GM19023 (cell line): ENCODE measurements at regions not wholly inside any gene's neighbourhood (a gene's known extent, or its start where the extent isn't known, plus 50 kb on each side); places are given as distances from the start of the nearest gene placed in this dataset.
A peak's percentile ranks its signal among the peaks of the same experiment; 100 is the strongest.

Experiments used
- ATAC-seq: cut with Tn5 transposase; IDR thresholded peaks from one replicate; pipeline ENCODE4 v1.9.1; 2021; ENCODE audit warnings: mild to moderate bottlenecking, moderate library complexity; ENCODE audit not compliant: unreplicated experiment

DNA sequence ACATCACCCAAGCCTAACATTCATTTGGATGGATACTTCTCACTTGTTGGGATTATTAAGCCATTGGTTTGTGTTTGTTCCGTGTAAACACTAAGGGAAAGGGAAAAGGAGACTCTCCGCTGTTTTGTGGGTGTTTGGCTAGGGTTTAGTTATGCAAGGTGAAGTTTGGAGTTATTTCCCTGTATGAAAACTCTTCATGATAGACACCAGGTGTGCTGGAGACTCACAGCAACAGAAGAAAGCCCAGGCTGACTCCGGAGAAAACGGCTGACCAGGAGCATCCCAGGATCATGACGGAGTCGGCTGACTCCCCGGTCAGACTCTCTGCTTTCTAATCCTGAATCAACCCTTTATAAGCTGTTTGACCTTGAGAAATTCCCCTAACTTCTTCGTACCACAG, 94.1 kb upstream of the KLF6 start:
- ATAC-seq: no peak

DNA sequence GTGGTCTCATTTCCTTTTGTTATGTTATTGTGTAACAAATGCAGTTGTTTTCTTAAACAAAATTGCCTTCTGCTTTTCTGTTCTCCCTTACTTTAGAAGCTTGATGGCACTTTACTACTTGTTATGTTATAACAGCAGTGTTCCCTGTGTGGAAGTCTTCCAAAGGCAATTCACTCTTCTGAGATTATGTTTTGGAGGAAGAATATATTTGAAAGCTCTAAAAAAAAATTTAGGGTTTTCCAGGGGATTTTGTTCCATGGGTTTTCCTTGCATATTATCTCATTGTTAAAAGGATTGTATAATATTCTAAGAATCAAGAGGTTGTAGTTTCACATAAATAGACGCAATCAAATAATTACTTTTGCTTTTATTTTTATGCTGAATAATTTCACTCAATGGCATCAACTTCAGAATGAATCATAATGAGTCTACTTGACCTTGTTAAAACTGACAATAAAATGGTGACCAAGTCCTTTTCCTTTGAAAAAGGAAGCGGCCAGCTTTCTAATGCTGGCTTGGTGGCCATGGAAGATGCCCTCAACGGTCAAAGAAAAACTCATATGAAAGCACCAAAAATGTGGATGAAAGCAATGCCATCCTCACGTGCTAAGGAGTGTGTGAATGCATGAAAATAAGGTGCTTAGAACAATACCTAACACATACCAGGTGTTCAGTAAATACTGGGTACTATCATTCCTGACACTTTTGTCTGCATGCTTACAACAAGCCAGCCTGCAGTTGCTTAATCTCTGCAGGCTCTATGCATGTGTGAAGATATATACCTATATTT, 92.4 kb upstream of the KLF6 start:
- ATAC-seq: no peak

DNA sequence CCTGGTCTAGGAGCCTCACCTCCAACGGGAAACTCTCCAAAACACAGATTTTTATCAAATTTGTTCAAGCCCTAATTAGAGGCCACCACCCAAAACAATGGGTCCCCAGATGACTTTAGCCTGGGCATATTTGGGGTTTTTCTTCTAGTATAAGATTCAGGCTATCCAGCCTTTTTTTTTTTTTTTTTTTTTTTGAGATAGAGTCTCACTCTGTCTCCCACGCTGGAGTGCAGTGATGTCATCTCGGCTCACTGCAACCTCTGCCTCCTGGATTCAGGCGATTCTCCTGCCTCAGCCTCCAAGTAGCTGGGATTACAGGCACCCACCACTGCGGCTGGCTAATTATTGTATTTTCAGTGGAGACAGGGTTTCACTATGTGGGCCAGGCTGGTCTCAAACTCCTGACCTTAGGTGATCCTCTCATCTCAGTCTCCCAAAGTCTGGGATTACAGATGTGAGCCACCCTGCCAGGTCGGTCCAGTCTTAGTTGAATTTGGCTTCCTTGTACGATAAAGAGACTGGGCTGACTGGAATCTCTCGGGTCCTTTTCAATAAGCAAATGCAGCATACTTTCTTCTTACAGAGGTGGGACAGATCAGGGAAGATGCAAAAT, 91.4 kb upstream of the KLF6 start:
- ATAC-seq: no peak

DNA sequence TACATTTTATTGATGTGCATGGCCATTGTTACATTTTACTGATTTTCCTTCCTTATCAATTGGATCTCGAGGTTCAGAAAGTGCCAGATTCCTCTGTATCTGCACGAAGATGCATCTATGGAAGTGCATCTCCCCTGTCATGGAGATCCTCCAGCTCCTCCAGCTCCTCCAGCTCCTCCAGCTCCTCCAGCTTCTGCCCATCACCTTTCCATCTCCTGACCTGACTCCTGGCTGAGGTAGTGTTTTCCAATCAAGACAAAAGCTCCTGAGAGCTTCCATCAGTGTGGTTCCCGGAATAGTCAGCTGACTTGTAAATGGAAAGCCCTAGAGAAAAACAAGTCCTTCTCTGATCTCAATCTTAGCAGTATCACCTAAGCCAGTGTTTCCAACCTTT, 90.8 kb upstream of the KLF6 start:
- ATAC-seq: no peak

DNA sequence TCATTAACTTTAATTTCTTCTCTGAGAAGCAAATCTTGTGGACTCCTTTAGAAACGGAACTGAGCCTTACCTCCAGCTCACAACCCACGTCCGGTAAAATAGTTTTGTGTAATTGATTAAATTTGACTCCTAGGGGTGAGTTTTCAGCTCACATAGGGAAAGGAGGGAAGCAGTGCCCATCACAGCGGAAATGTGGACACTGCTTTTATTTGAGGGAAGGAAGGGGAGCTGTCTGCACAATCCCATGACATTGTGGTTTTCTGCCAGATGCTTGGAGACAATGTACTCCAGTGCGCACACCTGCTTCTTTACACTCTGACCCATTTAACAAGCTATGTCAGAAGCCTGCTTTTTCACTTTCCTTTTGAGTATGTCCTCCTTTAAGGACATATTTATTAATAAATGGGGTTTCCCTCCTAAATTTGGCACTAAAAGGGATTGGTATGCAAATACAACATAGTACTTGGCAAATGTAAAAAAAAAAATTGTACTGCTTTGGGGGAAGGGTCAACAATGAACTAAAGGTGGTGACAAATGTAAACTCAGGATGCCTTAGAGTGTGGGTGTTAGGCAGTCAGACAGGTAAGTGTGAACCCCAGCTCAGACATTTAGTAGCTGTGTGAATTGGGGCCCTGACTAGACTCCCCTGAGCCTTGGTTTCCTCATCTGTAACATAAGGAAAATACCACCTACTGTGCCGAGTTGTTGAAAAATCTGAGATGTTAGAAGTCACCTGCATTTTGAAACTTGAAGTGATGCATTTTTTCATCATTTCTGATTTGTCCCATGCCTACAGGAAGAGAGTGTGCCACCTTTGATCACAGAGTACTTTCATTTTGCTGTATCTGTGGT, 90.2 kb upstream of the KLF6 start:
- peak; percentile 67 for ATAC-seq

DNA sequence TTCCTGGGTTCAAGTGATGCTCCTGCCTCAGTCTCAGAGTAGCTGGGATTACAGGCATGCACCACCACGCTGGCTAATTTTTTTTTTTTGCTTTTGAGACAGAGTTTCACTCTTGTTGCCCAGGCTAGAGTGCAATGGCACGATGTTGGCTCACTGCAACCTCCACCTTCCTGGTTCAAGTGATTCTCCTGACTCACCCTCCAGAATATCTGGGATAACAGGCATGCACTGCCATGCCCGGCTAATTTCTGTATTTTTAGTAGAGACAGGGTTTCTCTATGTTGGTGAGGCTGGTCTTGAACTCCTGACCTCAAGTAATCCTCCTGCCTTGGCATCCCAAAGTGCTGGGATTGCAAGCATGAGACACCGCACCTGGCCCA, 89.6 kb upstream of the KLF6 start:
- peak; percentile 2 for ATAC-seq

DNA sequence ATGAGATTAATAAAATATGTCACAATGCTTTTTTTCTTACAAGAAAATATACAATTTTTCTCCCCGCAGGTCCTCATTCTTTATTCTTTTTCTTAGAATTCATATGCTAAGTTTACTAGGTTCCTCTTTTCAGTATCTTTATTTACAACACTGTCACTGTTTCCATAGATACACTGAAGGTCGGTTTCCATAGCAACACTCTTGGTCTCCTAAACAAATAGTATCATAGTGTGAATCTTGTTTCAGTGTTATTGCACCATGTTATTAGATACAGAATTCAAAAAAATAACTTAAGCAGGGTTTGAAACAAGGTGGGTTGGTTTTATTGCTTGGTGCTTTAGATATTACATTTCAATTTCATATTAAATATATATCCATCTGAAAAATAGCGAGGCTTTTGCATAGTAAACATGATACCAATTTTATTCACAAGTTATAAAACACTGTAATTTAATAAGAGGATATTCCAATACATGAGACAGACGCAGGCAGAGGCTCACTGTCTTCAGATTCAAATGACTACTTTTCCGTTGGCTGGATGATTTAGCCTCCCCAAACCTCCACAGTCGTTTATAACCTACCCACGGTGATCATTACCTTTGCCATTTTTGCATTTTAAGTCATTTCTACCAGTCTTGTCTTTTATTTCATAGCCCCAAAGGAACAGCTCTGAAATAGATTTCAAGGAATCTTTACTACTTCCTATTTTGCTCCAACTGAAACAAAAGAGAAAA, 88.9 kb upstream of the KLF6 start:
- ATAC-seq: peak; percentile 44

DNA sequence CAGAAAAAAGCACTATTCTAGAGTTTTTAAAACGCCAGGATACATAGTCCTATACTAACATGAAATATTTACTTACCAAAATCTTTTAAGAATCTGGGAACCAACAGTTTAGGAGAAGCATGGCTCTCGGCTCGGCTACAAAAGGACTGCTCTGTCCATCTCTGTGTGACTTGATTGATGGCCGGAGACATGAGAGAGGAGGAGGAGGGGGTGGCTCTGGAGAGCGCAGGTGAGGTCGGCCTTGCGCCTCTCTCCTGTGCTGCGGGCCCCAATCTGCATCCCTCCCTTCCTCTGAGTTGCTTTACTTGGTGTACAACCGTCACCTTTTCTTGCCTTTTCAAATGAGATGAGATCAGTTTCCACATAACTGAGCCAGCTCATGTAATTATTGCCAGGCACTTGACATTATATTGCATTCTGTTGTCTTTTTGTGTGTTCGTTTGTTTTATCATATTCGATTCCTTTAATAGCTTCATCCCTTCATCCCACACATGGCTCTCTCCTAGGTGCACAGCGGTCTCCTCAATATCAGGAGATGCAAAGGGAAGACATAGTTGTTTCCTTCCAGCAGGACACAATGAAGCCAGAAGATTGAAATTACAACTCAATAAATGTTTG, 87.8 kb upstream of the KLF6 start:
- ATAC-seq: no peak

DNA sequence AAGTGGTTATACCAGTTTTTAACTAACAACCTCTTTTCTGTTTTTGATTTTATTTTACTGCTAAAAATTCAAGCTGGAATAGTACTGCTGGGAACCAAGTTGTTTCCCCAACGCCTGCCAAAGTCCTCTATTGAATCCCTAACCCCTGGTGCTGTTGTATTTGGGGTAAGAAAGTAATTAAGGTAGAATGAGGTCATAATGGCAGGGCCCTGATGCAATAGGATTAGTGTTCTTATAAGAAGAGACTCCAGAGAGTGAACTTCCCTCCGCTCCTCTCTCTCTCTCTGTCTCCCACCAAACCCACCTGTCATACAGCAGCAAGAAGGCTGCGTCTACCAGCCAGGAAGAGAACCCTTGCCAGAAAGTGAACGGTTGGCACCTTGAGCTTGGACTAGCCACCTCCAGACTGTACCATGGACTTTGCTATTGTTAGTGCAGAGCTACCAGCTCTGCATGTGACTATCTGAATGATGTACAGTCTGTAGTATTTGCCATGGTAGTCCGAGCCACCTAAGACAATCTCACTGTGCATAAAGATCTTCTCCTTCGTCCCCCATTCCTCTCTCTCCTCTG, 86.5 kb upstream of the KLF6 start:
- no peak for ATAC-seq

DNA sequence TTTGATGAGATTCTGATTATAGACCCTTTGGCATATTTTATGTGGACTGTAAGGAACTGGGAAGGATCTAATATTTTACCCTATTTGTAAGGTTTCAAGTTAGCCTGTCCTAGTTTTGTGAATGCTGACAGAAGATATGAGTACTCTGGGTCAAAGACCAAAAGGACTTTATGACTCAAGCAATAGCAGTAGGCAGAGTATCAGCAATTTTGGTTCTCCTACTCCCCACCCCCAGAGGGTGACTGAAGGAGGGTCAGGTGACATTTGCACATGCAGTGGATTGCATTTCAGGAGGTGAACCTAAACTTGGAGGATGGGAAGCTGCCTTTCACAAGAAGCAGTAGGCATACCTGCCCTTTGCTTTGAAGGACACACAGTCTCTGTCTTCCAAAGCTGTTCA, 84.0 kb upstream of the KLF6 start:
- ATAC-seq: peak; percentile 43

DNA sequence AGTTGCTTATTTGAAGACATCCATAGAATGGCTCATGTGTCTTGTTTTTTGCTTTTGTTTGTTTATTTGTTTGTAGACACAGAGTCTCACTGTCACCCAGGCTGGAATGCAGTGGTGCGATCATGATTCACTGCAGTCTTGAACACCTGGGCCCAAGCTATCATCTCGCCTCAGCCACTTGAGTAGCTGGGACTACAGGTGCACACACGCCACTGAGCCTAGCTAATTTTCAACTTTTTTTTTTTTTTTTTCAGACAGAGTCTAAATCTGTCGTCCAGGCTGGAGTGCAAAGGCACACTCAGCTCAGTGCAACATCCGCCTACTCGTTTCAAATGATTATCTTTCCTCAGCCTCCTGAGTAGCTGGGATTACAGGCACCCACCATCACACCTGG, 83.3 kb upstream of the KLF6 start:
- peak; percentile 46 for ATAC-seq

DNA sequence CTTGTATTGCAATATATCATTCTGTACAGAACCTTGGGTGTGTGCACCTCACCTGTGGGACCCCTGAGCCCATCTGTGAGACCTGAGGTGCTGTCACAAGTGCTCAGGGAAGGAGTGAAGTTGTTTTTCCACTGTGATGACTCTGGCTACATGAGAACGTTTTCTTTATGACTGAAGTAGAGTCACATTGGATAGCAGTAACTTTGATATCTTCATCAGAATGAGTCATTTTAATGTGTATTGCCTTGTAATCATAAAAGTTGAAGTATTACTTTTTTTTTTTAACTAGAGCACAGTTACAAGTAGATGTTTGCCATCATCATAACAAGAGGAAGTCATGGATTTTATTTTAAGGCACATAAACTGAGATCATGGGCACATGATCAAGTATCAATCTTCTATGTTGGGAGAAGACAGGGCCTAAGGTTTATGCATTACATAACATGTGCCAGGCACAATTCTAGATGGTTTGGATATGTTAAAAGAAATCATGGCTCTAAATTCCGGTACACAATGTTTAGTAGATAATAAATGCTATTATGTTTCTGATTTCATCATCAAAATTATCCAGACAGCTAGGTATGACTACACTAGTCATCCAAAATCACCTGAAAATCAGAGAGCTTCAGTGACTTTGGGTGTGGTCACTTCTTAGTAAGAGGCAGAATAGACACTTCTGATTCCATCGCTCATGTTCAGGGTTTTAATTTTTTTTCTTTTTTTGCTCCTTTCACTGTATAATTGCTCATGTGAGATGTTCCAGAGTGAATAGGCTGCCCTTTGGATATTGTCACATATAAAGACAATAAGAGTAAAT, 82.7 kb upstream of the KLF6 start:
- ATAC-seq: no peak

DNA sequence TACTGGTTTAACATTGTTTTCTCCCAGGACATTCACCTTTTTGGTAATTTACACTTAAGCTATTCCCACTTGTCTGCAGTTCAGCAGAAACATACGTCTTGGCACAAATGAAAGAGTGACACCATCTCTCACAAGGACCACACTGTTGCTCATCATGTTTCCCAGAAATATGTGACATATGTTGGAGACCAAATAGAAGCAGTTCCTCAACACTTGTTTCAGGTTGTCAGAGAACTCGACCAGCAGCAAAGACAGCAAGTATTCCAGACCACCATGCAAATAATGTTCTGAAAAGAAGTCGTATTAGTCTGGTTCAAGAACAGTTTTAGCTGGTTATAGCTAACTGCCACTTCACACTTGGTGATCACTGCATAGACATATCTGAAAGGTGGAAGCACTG, 81.3 kb upstream of the KLF6 start:
- no peak for ATAC-seq

DNA sequence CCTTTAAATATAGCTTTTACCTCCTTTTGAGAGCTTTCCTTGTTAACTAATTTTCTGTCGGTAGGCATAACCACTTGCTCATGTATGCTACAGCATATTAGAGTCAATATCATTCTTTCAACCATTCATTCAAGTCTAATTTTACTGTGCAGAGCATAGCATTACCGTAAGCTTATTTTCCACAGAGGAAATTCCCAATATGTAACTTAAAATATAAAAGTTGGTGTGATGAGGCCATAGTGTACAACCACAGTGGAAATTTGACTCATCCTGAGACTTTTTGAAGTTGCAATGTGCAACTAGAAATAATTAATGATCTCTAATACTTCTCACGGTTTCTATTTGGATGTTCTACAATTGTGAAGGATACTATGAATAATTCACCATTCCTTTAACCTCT, 80.6 kb upstream of the KLF6 start:
- ATAC-seq: no peak

DNA sequence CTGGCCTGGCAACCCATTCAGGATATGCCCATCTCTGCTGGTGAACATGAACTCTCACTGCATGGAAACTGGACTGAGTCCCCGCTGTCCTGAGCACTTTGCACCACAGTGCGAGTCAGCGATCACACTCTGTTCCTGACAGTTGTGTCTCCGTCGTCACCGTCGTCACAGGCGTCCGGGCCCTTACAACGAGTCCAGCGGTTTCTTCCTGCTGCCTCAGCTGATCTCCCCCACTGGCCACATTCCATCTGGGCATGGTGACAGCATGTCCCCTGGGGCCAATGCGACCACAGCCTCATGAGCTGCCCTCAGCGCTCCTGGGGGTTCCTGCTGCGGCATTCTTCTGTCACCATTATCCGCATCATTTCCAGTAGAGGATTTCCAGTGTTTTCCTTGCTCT, 76.8 kb upstream of the KLF6 start:
- no peak for ATAC-seq

DNA sequence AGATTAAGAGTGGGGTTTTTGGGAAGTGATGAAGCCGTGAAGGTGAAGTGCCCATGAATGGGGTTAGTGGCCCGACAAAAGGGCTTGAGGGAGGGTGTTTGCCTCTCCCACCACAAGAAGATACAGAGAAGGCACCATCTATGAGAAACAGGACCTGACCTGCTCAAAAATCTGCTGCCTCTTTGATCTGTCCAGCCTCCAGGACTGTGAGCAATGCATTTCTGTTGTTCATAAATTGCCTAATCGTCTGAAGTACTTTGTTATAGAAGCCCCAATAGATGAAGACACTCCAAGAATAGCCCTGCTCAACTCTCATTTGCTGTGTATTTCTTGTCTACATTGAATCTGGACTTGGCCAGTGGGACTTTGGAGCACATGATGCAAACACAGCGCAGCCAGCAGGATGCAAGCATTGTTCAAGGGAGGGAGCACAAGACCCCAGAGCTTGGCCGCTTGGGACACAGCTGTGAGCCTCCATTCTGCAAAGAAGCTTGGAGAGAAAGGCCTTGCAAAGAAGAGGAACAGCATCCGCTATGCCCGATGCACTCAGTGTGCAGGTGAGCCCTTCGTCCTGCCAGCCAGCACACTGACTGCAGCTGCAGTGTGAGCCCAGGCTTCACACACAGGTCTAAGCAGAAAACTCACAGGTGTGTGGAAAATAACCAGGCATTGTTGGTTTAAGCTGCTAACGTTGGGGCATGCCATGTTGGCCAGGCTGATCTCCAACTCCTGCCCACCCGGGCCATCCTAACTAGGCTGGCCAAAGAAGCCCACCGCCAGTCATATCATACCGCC, 73.2 kb upstream of the KLF6 start:
- ATAC-seq: no peak

DNA sequence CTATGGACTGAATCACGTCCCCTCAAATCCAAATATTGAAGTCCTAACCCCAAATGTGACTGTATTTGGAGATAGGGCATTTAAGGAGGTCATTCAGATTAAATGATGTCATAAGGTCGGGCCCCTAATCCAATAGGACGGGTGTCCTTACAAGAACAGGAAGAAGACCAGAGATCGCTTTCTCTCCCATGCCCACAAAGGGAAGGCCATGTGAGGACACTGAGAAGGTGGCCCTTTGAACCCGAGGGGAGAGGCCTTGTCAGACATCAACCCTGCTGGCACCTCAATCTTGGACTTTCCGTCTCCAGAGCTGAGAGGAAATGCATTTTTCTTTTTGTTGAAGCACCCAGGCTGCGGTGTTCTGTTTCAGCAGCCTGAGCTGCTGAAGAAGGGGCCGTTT, 72.3 kb upstream of the KLF6 start:
- no peak for ATAC-seq

DNA sequence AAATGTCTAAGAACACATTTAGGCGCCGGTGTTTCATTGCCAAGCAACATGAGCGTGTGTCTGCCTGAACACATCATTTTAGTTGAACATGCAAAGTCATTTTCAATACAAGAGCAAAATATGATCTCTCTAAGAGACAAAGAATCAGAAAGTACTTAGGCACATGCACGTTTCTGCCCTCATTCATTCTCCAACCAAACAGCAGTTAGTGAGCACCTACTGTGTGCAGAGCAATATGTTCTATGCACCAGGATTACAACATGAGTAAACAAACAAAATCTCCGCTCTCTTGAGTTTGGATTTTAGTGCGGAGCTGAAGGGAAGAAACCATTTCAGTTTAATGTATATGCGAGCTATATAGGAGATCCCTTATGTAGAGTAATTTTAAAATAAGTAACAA, 71.6 kb upstream of the KLF6 start:
- ATAC-seq: no peak
